PC-3 (cell line): ENCODE measurements at regions not wholly inside any gene's neighbourhood (a gene's known extent, or its start where the extent isn't known, plus 50 kb on each side); places are given as distances from the start of the nearest gene placed in this dataset.
A peak's percentile ranks its signal among the peaks of the same experiment; 100 is the strongest.

Experiments
- ATAC-seq: fragments of 200-7000 bp; cut with Tn5 transposase; 2 replicates; pipeline ENCODE4 v1.9.1; 2020; ENCODE audit warnings: mild to moderate bottlenecking, moderate library complexity
- BruUV-seq: library from RNA; stranded (reverse); fragments of 400-500 nt; replicated peaks from 2 replicates; lab custom pipeline; 2021; lab: Mats Ljungman, UMichigan
- CTCF ChIA-PET: fragments of 300-600 bp; sonication (Branson Sonifier 250); formaldehyde crosslinking; loops from one replicate; lab custom pipeline; 2022; ENCODE audit warnings: antibody characterized with exemption; lab: Charles Lee
- POLR2A ChIA-PET: fragments of 300-600 bp; sonication (Branson Sonifier 250); formaldehyde crosslinking; loops from one replicate; lab custom pipeline; 2022; ENCODE audit warnings: antibody characterized with exemption; ENCODE audit not compliant: unreplicated experiment; lab: Charles Lee
- DNase-seq: peaks from one replicate; pipeline ENCODE4 v3.0.0-alpha.2; 2015
- H2AFZ ChIP-seq: fragments of 300-600 bp; sonication (generic); 2 replicates; pipeline ENCODE4 v1.6.0; 2016; ENCODE audit warnings: antibody characterized with exemption, low read length
- H3F3A ChIP-seq: fragments of 300-600 bp; sonication (generic); one replicate; pipeline ENCODE4 v1.6.0; 2017; ENCODE audit warnings: antibody characterized with exemption, low read length, control low read depth, mild to moderate bottlenecking; ENCODE audit not compliant: unreplicated experiment
- H3K27ac ChIP-seq: fragments of 300-600 bp; sonication (generic); 2 replicates; pipeline ENCODE4 v1.5.1; 2016; ENCODE audit warnings: mild to moderate bottlenecking, low read length
- H3K27me3 ChIP-seq: fragments of 300-600 bp; sonication (generic); 2 replicates; pipeline ENCODE4 v1.6.1; 2016; ENCODE audit warnings: low read length, mixed read lengths
- H3K36me3 ChIP-seq: fragments of 300-600 bp; sonication (generic); 2 replicates; pipeline ENCODE4 v1.6.1; 2016; ENCODE audit warnings: low read depth, mixed run types, low read length, mixed read lengths
- H3K4me1 ChIP-seq: fragments of 300-600 bp; sonication (generic); 2 replicates; pipeline ENCODE4 v1.5.1; 2016; ENCODE audit warnings: low read length; ENCODE audit not compliant: insufficient read depth
- H3K4me2 ChIP-seq: fragments of 300-600 bp; sonication (generic); 2 replicates; pipeline ENCODE4 v1.6.0; 2016; ENCODE audit warnings: low read length
- H3K4me3 ChIP-seq: fragments of 300-600 bp; sonication (generic); 2 replicates; pipeline ENCODE4 v1.5.1; 2016; ENCODE audit warnings: mild to moderate bottlenecking, low read length, mixed read lengths
- H3K79me2 ChIP-seq: fragments of 300-600 bp; sonication (generic); 2 replicates; pipeline ENCODE4 v1.6.1; 2017; ENCODE audit warnings: low read length, mixed read lengths
- H3K9ac ChIP-seq: fragments of 300-600 bp; sonication (generic); 2 replicates; pipeline ENCODE4 v1.6.0; 2016; ENCODE audit warnings: mild to moderate bottlenecking, low read length
- H3K9me2 ChIP-seq: fragments of 300-600 bp; sonication (generic); replicated peaks from 2 replicates; pipeline ENCODE4 v1.6.1; 2016; ENCODE audit warnings: mixed run types, low read length, mixed read lengths
- H3K9me3 ChIP-seq: fragments of 300-600 bp; sonication (generic); 2 replicates; pipeline ENCODE4 v1.6.1; 2016; ENCODE audit warnings: low read length, mixed read lengths
- H4K20me1 ChIP-seq: fragments of 300-600 bp; sonication (generic); 2 replicates; pipeline ENCODE4 v1.6.1; 2016; ENCODE audit warnings: low read length, mixed read lengths
- EZH2 ChIP-seq: fragments of 300-600 bp; sonication (generic); IDR thresholded peaks from one replicate; pipeline ENCODE4 v1.6.1; 2017; ENCODE audit warnings: antibody characterized with exemption, mild to moderate bottlenecking, low read length; ENCODE audit not compliant: unreplicated experiment
- EZH2phosphoT487 ChIP-seq: fragments of 300-600 bp; sonication (generic); IDR thresholded peaks from 2 replicates; pipeline ENCODE4 v1.6.1; 2018; ENCODE audit warnings: mild to moderate bottlenecking, antibody characterized with exemption, low read length, borderline replicate concordance
- intact Hi-C: fragments of 100-400 bp; cut with micrococcal nuclease; formaldehyde crosslinking; loops from 2 replicates; pipeline ENCODE4 v1.9.0; 2023
- TF ChIP-seq, protein P1 (sequence below): fragments of 300-600 bp; sonication (generic); conservative IDR thresholded peaks from 2 replicates; pipeline ENCODE4 v1.5.1; 2017; ENCODE audit warnings: antibody characterized with exemption, low read depth, mild to moderate bottlenecking, low read length

DNA sequence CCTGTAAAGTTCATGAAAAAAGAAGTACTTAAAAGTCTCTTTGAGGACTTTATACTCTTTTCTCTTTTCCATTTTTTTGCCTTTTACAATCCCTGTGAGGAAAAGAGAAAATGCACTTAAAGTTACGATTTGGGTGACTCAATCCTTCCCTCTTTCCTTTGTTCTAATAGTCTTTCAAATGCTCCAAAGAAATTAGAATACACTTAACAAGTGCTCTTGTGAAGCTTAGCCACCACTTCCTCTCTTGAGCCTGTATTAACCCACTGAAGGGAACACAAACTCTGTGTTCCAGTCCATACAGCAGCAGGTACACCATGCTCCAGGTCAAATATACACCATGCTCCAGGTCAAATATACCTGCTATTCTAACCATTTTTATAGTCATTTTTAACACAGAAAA, 581.1 kb upstream of the MGAT4C start:
- Histone ChIP-seq H3K9me3 (no peaks in the 10 kb centered on the region), H3K9me2 (no peaks in the 10 kb centered on the region), H2AFZ (no peak overlapping the region), H3K4me3 (no peak overlapping the region), H3K27me3 (no peaks in the 10 kb centered on the region), H4K20me1 (no peaks in the 10 kb centered on the region), H3K4me1 (no peaks in the 10 kb centered on the region), H3F3A (no peaks in the 10 kb centered on the region), H3K4me2 (no peak overlapping the region), H3K36me3 (no peaks in the 10 kb centered on the region), H3K79me2 (no peaks in the 10 kb centered on the region), H3K9ac (no peak overlapping the region), H3K27ac (no peak overlapping the region)
- no peak for ATAC-seq
- BruUV-seq = no TSS peak
- CTCF ChIA-PET = no interaction called here
- POLR2A ChIA-PET = no interaction called here
- TF ChIP-seq EZH2 (no peak), EZH2phosphoT487 (no peak)
- TF ChIP-seq, protein P1, sequence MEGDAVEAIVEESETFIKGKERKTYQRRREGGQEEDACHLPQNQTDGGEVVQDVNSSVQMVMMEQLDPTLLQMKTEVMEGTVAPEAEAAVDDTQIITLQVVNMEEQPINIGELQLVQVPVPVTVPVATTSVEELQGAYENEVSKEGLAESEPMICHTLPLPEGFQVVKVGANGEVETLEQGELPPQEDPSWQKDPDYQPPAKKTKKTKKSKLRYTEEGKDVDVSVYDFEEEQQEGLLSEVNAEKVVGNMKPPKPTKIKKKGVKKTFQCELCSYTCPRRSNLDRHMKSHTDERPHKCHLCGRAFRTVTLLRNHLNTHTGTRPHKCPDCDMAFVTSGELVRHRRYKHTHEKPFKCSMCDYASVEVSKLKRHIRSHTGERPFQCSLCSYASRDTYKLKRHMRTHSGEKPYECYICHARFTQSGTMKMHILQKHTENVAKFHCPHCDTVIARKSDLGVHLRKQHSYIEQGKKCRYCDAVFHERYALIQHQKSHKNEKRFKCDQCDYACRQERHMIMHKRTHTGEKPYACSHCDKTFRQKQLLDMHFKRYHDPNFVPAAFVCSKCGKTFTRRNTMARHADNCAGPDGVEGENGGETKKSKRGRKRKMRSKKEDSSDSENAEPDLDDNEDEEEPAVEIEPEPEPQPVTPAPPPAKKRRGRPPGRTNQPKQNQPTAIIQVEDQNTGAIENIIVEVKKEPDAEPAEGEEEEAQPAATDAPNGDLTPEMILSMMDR = no peak
- no peak for DNase-seq
- intact Hi-C loops = no loop called here

DNA sequence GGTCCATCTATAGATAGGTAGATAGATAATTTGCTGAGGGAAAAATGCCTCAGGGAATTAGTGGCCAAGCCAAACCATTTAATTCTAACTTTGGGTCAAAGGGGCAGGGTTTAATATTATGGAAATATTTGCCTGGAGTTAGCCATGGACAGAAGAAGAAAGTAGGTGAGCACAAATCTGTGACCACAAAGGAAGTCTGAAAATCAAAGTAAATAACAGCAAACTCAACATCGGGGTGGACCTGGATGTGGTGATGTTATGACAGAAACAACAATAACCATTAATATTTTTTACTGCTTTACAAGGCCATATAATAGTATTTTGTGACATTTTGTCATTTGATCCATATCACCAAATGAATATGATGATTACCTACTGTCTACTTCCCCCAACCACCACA, 578.0 kb upstream of the MGAT4C start:
- Histone ChIP-seq H3K27me3 (no peaks in the 10 kb centered on the region), H3K79me2 (no peaks in the 10 kb centered on the region), H4K20me1 (no peaks in the 10 kb centered on the region), H3K9ac (no peak overlapping the region), H2AFZ (no peak overlapping the region), H3K9me2 (no peaks in the 10 kb centered on the region), H3K4me2 (no peak overlapping the region), H3K4me3 (no peak overlapping the region), H3K9me3 (no peaks in the 10 kb centered on the region), H3K4me1 (no peaks in the 10 kb centered on the region), H3F3A (no peaks in the 10 kb centered on the region), H3K36me3 (no peaks in the 10 kb centered on the region), H3K27ac (no peak overlapping the region)
- intact Hi-C loops = no loop called here
- ChIA-PET CTCF (no interaction called here), POLR2A (no interaction called here)
- TF ChIP-seq, protein P1 = no peak
- TF ChIP-seq EZH2phosphoT487 (no peak), EZH2 (no peak)
- peak; percentile 77 for ATAC-seq
- BruUV-seq = no TSS peak
- DNase-seq = peak; percentile 52

DNA sequence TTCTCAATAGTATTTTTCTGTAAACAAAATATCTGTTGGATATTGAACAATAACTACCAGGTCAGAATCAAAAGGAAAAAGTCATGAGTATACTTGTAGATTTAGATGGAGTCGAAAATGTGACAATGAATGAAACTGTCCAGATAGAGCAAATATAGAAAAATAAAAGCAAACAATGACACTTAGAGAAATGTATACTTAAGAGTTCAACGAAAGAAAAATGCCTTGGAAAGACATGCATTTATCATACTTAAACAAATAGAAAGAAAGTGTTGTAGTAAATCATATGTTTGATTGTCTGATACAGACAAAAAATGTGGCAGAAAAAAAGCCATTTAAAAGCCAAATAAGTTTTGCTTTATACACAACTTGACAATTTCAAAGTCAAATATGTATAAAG, 571.2 kb upstream of the MGAT4C start:
- Histone ChIP-seq H3K36me3 (no peaks in the 10 kb centered on the region), H3K4me1 (peaks cover 5% of the 10 kb centered on the region; the same call in 1 of the 2 replicates), H2AFZ (no peak overlapping the region), H4K20me1 (no peaks in the 10 kb centered on the region), H3K4me2 (no peak overlapping the region), H3F3A (no peaks in the 10 kb centered on the region), H3K79me2 (no peaks in the 10 kb centered on the region), H3K27me3 (no peaks in the 10 kb centered on the region), H3K9ac (no peak overlapping the region), H3K27ac (no peak overlapping the region), H3K4me3 (no peak overlapping the region), H3K9me2 (no peaks in the 10 kb centered on the region), H3K9me3 (no peaks in the 10 kb centered on the region)
- POLR2A ChIA-PET = no interaction called here
- intact Hi-C loops = no loop called here
- no TSS peak for BruUV-seq
- ATAC-seq (peak; percentile 88), DNase-seq (peak; percentile 28)
- TF ChIP-seq, protein P1 = no peak
- no peak for TF ChIP-seq EZH2phosphoT487
- no peak for TF ChIP-seq EZH2
- CTCF ChIA-PET = no interaction called here
